ENCODE measurements at regions not wholly inside any gene's neighbourhood (a gene's known extent, or its start where the extent isn't known, plus 50 kb on each side); places are given as distances from the start of the nearest gene placed in this dataset.

DNA sequence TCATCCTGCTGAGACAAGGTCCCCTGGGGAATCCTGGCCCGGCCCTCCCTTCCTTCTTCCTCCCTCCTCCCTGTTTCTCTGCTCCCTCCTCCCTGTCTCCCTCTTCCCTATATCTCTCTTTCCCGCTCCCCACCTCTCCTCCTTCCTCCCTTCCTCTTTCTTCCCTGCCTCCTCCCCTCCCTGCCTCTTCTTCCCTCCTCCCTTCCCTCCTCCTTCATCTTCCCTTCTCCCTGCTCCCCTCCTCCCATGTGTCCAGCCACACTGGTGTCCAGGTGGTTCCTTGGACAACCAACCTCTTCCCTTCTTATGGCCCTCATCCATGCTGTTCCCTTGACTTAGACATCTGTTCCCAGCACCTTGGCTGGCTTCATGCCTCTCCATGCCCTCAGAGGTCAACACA lies 258.1 kb downstream of the MN1 start:
- no peak for DNase-seq (ENCODE audit: low spot score)
- in situ Hi-C loops (cut with HindIII; ENCODE audit: low sequenced_read_pairs) = no loop called here

DNA sequence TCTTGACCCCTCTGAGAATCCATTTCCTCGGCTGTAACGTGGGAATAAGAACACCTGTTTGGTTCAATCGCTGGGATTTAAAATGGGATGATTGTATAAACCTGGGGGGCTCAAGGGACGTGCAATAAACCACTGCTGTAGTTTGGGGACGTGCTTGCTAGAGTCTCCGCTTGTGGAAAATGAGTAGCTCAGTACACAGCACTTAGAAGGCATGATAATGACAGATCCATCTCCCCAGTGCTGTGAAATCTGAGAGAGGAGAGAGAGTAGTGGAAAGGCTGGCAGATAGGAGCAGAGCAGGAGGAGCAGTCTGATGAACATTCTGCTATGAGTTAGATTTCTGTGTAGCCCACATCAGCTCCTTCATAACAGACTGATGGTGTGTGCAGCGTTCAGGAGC lies 256.5 kb downstream of the MN1 start:
- DNase-seq (ENCODE audit: low spot score) = no peak
- in situ Hi-C loops (cut with HindIII; ENCODE audit: low sequenced_read_pairs) = no loop called here

DNA sequence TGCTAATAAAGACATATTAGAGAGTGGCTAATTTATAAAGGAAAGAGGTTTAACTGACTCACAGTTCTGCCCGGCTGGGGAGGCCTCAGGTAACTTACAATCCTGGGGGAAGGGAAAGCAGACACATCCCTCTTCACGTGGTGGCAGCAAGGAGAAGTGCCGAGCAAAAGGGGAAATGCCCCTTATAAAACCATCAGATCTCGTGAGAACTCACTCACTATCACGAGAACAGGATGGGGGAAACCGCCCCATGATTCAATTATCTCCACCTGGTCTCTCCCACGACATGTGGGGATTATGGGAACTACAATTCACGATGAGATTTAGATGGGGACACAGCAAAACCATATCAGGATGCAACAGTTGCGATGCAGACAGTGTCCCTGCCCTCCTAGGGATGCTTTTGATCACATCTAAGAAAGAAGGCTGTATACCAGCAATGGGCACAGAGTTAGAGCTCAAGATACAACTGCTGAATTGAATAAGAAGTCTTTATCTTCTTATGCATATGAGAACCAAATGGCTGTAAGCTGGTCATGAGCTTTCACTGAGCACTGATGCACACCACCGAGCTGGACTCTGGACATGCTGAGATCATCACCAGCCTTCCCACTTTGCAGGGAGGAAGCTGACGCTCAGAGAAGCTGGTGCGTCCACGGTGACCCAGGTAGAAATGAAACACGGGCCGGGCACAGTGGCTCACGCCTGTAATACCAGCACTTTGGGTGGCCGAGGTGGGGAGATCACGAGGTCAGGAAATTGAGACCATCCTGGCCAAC lies 255.2 kb downstream of the MN1 start:
- in situ Hi-C loops (cut with HindIII; ENCODE audit: low sequenced_read_pairs) = no loop called here

DNA sequence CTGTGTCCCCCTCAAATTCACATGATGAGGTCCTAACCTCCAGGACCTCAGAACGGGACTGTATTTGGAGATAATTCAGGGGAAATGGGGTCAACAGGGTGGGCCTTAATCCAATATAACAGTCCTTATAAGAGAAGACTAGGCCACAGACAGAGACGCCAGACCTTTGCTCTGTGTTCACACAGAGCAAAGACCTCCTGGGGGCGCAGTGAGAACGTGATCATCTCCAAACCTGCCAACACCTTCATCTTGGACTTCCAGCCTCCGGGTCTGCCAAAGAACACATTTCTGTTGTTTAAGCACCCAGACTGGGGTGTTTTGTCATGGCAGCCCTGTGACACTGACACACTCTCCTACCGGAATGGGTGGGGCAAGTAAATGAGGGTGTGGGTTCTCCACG lies 250.2 kb downstream of the MN1 start:
- in situ Hi-C loops (cut with HindIII; ENCODE audit: low sequenced_read_pairs) = no loop called here
- no peak for DNase-seq (ENCODE audit: low spot score)

More for the DNA sequence above, 255.2 kb downstream of the MN1 start:
- no peak for DNase-seq (ENCODE audit: low spot score)

DNA sequence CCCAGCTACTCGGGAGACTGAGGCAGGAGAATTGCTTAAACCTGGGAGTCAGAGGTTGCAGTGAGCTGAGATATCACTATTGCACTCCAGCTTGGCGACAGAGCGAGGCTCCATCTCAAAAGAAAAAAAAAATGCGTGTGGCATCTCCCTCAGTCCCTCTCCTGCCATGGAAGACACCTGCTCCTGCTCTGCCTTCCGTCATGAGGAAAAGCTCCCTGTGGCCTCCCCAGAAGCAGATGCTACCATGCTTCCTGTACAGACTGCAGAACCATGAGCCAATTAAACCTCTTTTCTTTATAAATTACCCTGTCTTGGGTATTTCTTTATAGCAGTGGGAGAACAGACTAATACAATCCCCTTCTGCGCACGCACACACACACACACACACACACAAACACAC lies 249.4 kb downstream of the MN1 start:
- in situ Hi-C loops (cut with HindIII; ENCODE audit: low sequenced_read_pairs) = no loop called here
- DNase-seq (ENCODE audit: low spot score) = no peak

DNA sequence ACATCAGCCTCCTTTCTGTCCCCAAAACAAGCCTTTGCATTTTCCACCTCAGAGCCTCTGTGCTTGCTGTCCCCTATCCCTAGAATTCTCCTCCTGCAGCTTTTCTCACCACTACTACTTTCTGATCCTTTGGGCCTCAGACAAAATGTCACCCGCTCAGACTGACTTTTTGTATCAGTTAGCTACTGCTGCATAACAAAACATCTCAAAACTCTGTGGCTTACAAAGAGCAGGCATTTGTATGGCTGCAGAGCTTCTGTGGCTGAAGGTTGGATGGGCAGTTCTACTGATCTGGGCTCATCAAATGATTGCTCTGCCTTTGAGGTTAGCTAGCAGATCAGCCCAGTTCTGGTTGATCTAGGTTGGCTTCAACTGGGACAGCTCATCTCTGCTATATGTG lies 248.7 kb downstream of the MN1 start:
- no peak for DNase-seq (ENCODE audit: low spot score)
- in situ Hi-C loops (cut with HindIII; ENCODE audit: low sequenced_read_pairs) = no loop called here

DNA sequence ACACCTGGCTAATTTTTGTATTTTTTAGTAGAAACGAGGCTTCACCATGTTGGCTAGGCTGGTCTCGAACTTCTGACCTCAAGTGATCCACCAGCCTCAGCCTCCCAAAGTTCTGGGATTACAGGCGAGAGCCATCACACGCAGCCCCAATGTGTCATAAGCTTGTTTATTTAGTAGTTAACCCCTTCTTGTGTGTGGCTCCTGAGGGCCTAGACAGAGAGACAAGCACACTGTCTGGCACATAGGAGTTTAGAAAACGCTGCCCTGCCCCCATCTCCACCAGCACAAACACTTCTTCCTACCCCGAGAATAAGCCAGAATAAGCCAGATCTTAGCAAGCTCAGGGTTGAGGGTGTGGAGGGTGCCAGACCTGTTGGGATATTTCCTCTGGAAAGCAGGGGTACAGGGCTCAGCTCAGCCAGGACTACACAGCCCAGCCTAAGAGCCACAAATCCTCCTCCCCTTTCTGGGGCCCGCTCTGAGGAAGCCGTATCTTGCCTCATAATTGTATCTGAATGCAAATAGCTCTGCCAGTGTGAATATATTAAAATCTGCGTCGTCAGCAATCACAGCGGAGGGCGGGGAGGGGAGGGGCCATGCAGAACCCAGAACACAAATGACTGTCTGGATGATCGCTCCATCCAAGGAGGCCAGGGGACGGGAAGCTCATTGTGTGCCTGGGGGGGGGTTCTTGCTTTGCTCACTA lies 247.3 kb downstream of the MN1 start:
- DNase-seq (ENCODE audit: low spot score) = no peak
- in situ Hi-C loops (cut with HindIII; ENCODE audit: low sequenced_read_pairs) = no loop called here

DNA sequence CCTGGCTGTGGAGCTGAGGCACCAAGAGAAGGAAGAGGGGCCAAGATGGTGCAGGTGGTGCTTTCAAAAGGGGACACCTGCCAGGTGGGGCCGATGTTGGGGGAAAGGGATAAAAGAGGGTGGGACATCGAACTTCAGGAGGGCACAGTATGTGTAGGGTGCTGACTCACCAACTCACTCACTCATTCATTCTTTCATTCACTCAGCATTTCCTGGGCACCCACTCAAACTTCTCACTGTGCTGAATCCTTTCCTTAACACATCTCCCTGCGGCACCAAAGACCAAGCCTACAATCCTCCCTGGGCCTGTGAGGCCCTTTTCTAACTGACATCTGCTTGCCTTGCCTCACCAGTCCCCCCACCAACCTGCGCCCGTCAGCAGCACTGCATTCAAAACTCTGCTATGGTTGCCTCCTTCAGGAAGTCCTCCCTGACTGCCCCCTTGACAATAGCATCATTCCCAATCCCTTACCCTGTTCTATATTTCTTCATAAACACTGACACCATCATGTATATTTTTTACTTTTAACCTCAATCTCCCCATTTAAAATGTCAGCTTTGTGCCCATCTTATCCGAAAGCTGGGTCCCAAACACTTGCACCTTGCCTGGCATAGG lies 246.6 kb downstream of the MN1 start:
- no peak for DNase-seq (ENCODE audit: low spot score)
- in situ Hi-C loops (cut with HindIII; ENCODE audit: low sequenced_read_pairs) = no loop called here

DNA sequence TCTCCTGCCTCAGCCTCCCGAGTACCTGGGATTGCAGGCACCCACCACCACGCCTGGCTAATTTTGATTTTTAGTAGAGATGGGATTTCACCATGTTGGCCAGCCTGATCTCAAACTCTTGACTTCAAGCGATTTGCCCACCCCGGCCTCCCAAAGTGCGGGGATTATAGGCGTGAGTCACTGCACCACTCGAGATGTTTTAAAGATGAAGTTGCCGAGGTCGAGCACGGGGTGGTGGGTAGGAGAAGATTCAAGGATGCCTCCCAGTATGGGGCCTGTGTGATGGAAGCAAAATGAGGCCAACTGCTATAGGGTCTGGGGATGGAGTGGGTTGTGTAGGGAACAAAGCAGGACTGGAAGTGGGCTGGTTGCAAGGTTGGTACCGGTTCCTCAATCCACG lies 245.2 kb downstream of the MN1 start:
- no peak for DNase-seq (ENCODE audit: low spot score)
- in situ Hi-C loops (cut with HindIII; ENCODE audit: low sequenced_read_pairs) = no loop called here

DNA sequence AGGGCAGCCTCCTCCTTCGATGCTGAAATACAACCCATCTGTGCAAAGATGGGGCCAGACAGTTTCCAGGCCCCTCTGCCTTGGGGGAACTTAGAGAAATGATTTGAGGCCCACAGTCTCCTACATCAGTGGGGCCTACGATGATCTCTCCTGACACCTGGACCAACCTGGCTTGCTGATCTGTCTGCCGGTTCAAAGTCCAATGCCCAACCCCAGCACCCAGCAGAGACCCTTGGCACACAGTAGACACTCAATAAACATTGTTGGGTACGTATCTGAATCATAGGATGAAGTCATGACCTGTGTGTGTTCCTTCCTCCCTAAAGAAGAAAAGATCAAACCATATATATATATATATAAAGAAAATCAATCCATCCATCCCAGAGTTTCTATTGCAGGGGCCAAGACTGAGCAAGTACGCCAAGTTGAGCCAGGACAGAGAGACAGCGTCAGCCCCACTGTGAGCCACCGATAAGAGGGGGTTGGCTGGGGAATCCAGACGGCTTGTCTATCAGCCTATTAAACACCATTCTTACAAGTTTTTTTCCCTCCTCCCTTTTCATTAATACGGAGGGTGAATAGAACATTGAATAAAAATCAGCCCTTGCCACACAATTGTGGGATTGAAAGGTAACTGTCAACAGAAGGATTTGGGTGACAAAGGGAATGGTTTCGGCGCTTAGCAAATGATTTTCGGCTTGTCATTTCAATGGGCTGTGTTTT lies 244.1 kb downstream of the MN1 start:
- DNase-seq (ENCODE audit: low spot score) = no peak
- in situ Hi-C loops (cut with HindIII; ENCODE audit: low sequenced_read_pairs) = no loop called here

DNA sequence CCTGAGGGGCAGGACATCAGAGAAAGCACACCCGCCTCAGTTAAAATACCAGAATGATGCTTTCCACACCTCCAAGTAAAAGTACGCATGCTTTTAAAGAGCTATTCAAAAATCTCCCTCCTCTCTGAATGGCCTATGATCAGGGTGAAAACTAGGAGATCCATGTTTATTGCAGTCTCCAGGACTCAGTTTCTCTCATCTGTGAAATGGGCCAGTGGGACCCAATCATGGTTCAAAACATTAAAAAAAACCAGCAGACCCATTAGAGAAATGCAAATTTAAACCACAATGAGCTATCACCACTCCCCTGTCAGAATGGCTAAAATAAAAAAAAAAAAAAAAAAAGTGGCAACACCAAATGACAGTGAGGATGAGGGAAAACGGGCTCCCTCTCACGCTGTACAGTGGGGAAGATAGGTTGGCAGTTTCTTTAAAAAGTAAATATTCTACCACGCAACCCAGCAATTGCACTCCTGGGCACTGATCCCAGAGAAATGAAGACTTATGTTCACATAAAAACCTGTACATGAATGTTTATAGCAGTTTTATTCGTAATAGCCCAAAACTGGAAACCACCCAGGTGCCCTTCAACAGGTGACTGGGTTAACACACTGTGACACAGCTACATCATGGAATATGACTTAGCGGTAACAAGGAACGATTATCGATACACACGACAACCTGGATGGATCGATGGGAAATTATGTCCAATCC lies 242.7 kb downstream of the MN1 start:
- no peak for DNase-seq (ENCODE audit: low spot score)
- in situ Hi-C loops (cut with HindIII; ENCODE audit: low sequenced_read_pairs) = no loop called here

DNA sequence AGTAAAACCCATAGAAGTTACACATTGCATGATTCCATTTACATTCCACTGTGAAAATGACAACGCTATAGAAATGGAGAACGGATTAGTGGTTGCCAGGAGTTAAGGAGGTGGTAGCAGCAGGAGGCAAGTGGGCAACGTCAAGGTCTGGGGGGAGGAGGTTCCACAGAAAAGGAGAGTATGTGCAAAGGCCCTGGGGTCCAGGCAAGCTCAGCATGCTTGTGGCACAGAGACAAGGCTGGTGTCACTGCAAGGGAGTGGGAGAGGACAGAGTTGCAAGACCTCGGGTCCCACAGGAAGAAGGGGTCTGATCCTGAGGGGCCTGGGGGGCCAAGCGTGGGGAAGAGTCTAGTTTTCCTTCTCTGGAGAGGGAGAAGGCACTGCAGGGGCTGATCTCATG lies 240.8 kb downstream of the MN1 start:
- DNase-seq (ENCODE audit: low spot score) = no peak
- in situ Hi-C loops (cut with HindIII; ENCODE audit: low sequenced_read_pairs) = no loop called here

DNA sequence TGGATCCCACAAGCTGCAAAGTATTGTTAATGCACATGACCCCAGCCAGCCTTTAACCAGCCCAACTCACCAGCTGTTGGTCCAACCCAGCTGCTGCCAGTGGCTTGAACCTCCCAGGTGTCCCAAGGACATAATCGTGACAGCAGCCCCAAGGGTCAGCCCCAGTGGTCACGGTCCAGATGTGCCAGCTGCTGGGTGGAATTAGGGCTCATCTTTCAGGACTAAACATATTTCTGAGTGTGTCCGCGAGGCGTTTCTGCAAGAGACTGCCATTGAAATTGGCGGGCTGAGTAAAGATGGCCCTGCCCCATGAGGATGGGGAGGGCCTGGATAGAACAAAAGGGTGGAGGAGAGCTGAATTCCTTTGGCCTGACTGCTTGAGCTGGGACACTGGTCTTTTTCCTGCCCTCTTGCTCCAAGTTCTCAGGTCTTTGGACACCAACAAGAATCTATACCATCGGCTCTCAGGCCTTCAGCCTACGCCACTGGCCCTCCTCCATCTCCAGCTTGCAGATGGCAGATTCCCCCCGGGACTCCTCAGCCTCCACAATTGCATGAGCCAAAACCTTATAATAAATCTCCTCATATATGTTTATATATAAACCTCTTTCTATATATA lies 240.2 kb downstream of the MN1 start:
- DNase-seq (ENCODE audit: low spot score) = no peak
- in situ Hi-C loops (cut with HindIII; ENCODE audit: low sequenced_read_pairs) = no loop called here

DNA sequence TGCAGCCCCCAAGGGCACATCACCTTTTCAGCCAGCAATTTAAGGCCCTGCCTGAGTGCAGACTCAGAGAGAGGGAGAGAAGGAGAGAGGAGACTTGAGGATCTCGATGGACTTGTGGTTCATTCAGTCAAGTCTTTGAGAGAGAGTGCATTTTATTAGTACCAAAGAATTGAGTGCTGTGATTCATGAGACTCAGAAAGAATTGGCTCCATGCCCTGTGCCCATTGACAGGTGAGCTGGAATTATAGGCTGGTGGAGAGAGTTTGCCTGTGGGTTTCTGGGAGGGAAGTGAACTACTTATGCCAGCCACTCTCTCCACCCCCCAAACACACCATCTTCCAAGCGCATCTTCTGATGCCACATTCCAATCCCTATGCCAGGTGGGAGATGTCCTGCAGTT lies 236.8 kb downstream of the MN1 start:
- in situ Hi-C loops (cut with HindIII; ENCODE audit: low sequenced_read_pairs) = no loop called here

DNA sequence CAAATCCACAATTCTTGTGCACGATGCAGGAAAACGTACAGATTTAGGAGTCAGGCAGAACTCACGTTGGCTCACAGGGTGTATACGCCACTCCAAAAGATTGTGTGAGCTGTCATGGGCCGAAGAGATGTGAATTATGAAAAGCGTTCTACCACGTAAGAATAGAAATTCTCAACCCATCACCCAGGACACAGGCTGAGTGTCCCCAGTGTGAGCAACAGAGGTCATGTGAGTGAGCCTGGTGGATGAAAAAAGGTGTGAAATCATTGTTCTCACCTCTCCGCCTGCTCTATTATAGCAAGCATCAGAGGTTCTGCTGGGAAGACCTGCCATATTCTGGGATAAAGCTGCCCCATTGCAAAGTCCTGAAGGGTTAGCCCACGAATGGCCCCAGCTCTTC lies 235.0 kb downstream of the MN1 start:
- in situ Hi-C loops (cut with HindIII; ENCODE audit: low sequenced_read_pairs) = no loop called here
- no peak for DNase-seq (ENCODE audit: low spot score)

More for the DNA sequence above, 236.8 kb downstream of the MN1 start:
- DNase-seq (ENCODE audit: low spot score) = no peak

DNA sequence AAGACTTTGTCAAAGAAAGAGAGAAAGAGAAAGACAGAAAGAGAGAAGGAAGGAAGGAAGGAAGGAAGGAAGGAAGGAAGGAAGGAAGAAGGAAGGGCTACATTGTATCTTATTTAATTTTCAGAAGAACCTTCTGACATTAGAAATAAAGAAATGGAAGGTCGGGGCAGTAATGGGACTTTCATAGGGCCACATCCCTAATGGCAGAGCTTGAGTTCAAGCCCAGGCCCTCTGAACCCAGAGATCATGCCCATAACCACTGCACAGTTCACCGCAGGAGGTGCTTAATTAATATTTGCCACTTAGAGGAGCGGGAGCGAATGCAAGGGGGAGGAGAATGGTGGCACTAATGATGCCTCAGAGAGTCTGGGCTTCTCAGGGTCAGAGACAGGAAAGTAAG lies 233.3 kb downstream of the MN1 start:
- DNase-seq (ENCODE audit: low spot score) = no peak
- in situ Hi-C loops (cut with HindIII; ENCODE audit: low sequenced_read_pairs) = no loop called here

DNA sequence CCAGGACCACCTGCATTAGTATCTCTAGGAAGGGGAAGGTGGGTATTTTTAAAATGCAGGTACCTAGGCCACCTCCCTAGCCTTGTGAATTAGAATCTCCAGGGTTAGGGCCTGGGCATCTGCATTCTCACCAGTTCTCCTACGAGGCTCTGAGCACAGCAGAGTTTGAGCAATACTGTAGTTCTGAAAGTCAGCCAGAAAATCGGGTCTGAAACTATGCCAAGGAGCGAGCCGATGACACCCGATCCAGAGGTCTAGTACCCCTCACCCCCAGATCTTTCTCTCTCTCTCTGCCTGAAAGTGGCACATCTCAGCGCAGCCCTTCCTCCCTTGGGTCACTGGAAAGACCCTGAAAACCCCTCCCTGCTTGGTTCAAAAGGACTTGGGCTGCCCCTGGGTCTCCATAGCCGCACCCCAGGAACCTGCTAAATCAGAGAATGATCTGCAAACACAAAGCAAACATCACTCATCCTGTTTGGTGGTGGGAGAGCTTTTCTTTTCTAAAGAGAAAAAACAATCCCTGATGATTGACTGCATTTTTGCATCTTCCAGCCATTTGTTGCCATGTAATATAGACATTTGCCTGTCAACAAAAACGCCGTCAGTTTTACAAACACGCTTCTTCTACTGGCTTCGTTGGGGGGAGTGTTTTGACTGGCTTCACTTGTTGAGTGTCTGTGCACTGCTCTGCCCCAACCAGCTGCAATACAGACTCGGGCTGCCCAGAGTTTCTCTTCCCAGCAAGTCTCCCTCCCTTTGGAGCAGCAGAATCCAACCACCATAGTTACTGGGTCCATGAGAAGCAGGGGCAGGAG lies 229.9 kb downstream of the MN1 start:
- in situ Hi-C loops (cut with HindIII; ENCODE audit: low sequenced_read_pairs) = no loop called here

DNA sequence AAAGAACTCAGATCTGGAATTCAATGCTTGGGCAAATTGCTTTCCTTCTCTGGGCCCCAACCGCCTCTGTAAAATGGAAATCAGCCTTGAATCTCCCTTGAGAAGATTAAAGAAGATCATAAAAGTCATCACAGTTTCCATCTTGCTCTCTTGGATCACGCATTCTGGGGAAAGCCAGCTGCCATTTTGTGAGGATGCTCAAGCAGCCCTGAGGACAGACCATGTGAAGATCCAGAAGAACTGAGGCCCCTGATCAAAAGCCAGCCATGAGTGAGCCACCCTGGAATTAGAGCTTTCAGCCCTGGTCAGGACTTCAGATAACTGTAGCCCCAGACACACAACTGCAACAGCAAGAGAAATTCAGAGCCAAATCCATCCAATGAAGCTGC lies 229.3 kb downstream of the MN1 start:
- in situ Hi-C loops (cut with HindIII; ENCODE audit: low sequenced_read_pairs) = no loop called here
- no peak for DNase-seq (ENCODE audit: low spot score)

More for the DNA sequence above, 229.9 kb downstream of the MN1 start:
- no peak for DNase-seq (ENCODE audit: low spot score)

Data from G401 (cell line).